ENCODE measurements at regions not wholly inside any gene's neighbourhood (a gene's known extent, or its start where the extent isn't known, plus 50 kb on each side); places are given as distances from the start of the nearest gene placed in this dataset.
"Not testable (repeated sequence)": the region's sequence is repeated elsewhere in the genome, so short reads cannot be mapped to it uniquely, and the experiment has no call there.

- Histone ChIP-seq H3K27me3 (ENCODE audit: insufficient read depth, low read length, poor library complexity, severe bottlenecking) (no peaks in the 10 kb centered on the region), H3K27ac (ENCODE audit: low read depth, low read length) (no peak overlapping the region), H3K4me3 (ENCODE audit: low read length) (no peak overlapping the region), H3K36me3 (ENCODE audit: insufficient read depth, low read length) (no peaks in the 10 kb centered on the region), H3K9me3 (ENCODE audit: low read length) (no peaks in the 10 kb centered on the region), H3K4me1 (ENCODE audit: insufficient read depth, low read length) (no peaks in the 10 kb centered on the region)
- ChIA-PET CTCF (interaction anchor here (1.5 kb wide), 2 partner anchors 17 to 25 kb away, joined by 4 to 5 read pairs; no protein-coding TSS in a partner anchor), POLR2A (no interaction called here)
- H3K9me3 Mint-ChIP-seq: peaks cover 3 to 13% (median 10%) of the 10 kb centered on the region in 5 donors
- H3K4me3 Mint-ChIP-seq: no peak overlapping the region
- no peaks in the 10 kb centered on the region for H3K4me1 Mint-ChIP-seq
- H3K27ac Mint-ChIP-seq: no peak overlapping the region
- DNase-seq: no peak
- H3K36me3 Mint-ChIP-seq: peaks cover 0 to 10% (median 0%) of the 10 kb centered on the region in 3 donors
- peaks cover 0 to under 1% of the 10 kb centered on the region in 2 donors for H3K27me3 Mint-ChIP-seq
Observed at GRCh38 chr3:27615555-27615954, 106.6 kb downstream of the EOMES start.

GRCh38 chr3:27614592-27614991, 107.5 kb downstream of the EOMES start:
- no peak for DNase-seq
- CTCF ChIA-PET: no interaction called here
- H3K9me3 ChIP-seq (ENCODE audit: low read length): no peaks in the 10 kb centered on the region
- no peak overlapping the region for H3K27ac ChIP-seq (ENCODE audit: low read depth, low read length)
- H3K27me3 Mint-ChIP-seq: peaks cover 0 to 1% of the 10 kb centered on the region in 2 donors
- no peaks in the 10 kb centered on the region for H3K4me1 Mint-ChIP-seq
- no peaks in the 10 kb centered on the region for H3K27me3 ChIP-seq (ENCODE audit: insufficient read depth, low read length, poor library complexity, severe bottlenecking)
- no peaks in the 10 kb centered on the region for H3K4me1 ChIP-seq (ENCODE audit: insufficient read depth, low read length)
- no peak overlapping the region for H3K4me3 ChIP-seq (ENCODE audit: low read length)
- H3K36me3 ChIP-seq (ENCODE audit: insufficient read depth, low read length): no peaks in the 10 kb centered on the region
- no peak overlapping the region for H3K27ac Mint-ChIP-seq
- peaks cover 0 to 10% (median 0%) of the 10 kb centered on the region in 3 donors for H3K36me3 Mint-ChIP-seq
- peaks cover 3 to 13% (median 10%) of the 10 kb centered on the region in 5 donors for H3K9me3 Mint-ChIP-seq
- H3K4me3 Mint-ChIP-seq: no peak overlapping the region
- POLR2A ChIA-PET: no interaction called here

- Mint-ChIP-seq H3K4me1 (no peaks in the 10 kb centered on the region), H3K27me3 (peaks cover 0 to 1% of the 10 kb centered on the region in 2 donors), H3K27ac (no peak overlapping the region), H3K36me3 (peaks cover 0 to 10% (median 0%) of the 10 kb centered on the region in 3 donors), H3K9me3 (peaks cover 3 to 13% (median 10%) of the 10 kb centered on the region in 5 donors), H3K4me3 (no peak overlapping the region)
- no peak overlapping the region for H3K4me3 ChIP-seq (ENCODE audit: low read length)
- no peaks in the 10 kb centered on the region for H3K9me3 ChIP-seq (ENCODE audit: low read length)
- no peak for DNase-seq
- H3K36me3 ChIP-seq (ENCODE audit: insufficient read depth, low read length): no peaks in the 10 kb centered on the region
- ChIA-PET POLR2A (no interaction called here), CTCF (no interaction called here)
- no peaks in the 10 kb centered on the region for H3K4me1 ChIP-seq (ENCODE audit: insufficient read depth, low read length)
- H3K27me3 ChIP-seq (ENCODE audit: insufficient read depth, low read length, poor library complexity, severe bottlenecking): no peaks in the 10 kb centered on the region
- H3K27ac ChIP-seq (ENCODE audit: low read depth, low read length): no peak overlapping the region
Observed at GRCh38 chr3:27613846-27614500, 108.2 kb downstream of the EOMES start.

GRCh38 chr3:27610800-27611525, 111.2 kb downstream of the EOMES start:
- Mint-ChIP-seq H3K4me3 (no peak overlapping the region), H3K36me3 (peaks cover 0 to 10% (median 0%) of the 10 kb centered on the region in 3 donors), H3K9me3 (peaks cover 3 to 13% (median 10%) of the 10 kb centered on the region in 5 donors), H3K27me3 (peaks cover 0 to 1% of the 10 kb centered on the region in 2 donors), H3K27ac (no peak overlapping the region), H3K4me1 (no peaks in the 10 kb centered on the region)
- ChIA-PET CTCF (no interaction called here), POLR2A (no interaction called here)
- Histone ChIP-seq H3K9me3 (ENCODE audit: low read length) (no peaks in the 10 kb centered on the region), H3K36me3 (ENCODE audit: insufficient read depth, low read length) (no peaks in the 10 kb centered on the region), H3K4me3 (ENCODE audit: low read length) (no peak overlapping the region), H3K27ac (ENCODE audit: low read depth, low read length) (no peak overlapping the region), H3K27me3 (ENCODE audit: insufficient read depth, low read length, poor library complexity, severe bottlenecking) (no peaks in the 10 kb centered on the region), H3K4me1 (ENCODE audit: insufficient read depth, low read length) (no peaks in the 10 kb centered on the region)
- DNase-seq: no peak

GRCh38 chr3:27607370-27607769, 114.8 kb downstream of the EOMES start:
- H3K4me1 Mint-ChIP-seq: no peaks in the 10 kb centered on the region
- peaks cover 0 to 1% of the 10 kb centered on the region in 2 donors for H3K27me3 Mint-ChIP-seq
- Histone ChIP-seq H3K27ac (ENCODE audit: low read depth, low read length) (no peak overlapping the region), H3K4me1 (ENCODE audit: insufficient read depth, low read length) (no peaks in the 10 kb centered on the region), H3K4me3 (ENCODE audit: low read length) (no peak overlapping the region), H3K36me3 (ENCODE audit: insufficient read depth, low read length) (no peaks in the 10 kb centered on the region), H3K9me3 (ENCODE audit: low read length) (no peaks in the 10 kb centered on the region), H3K27me3 (ENCODE audit: insufficient read depth, low read length, poor library complexity, severe bottlenecking) (no peaks in the 10 kb centered on the region)
- peaks cover 0 to 4% (median 1%) of the 10 kb centered on the region in 5 donors for H3K9me3 Mint-ChIP-seq
- H3K36me3 Mint-ChIP-seq: peaks cover 0 to 5% (median 0%) of the 10 kb centered on the region in 3 donors
- ChIA-PET CTCF (no interaction called here), POLR2A (no interaction called here)
- no peak overlapping the region for H3K27ac Mint-ChIP-seq
- DNase-seq: no peak
- H3K4me3 Mint-ChIP-seq: no peak overlapping the region

- Mint-ChIP-seq H3K27ac (no peak overlapping the region), H3K4me1 (no peaks in the 10 kb centered on the region), H3K9me3 (peaks cover 0 to 6% (median 4%) of the 10 kb centered on the region in 5 donors), H3K36me3 (peaks cover 0 to 5% (median 0%) of the 10 kb centered on the region in 3 donors), H3K4me3 (no peak overlapping the region), H3K27me3 (peaks cover 0 to 1% of the 10 kb centered on the region in 2 donors)
- Histone ChIP-seq H3K27ac (ENCODE audit: low read depth, low read length) (no peak overlapping the region), H3K4me3 (ENCODE audit: low read length) (no peak overlapping the region), H3K4me1 (ENCODE audit: insufficient read depth, low read length) (no peaks in the 10 kb centered on the region), H3K36me3 (ENCODE audit: insufficient read depth, low read length) (no peaks in the 10 kb centered on the region), H3K27me3 (ENCODE audit: insufficient read depth, low read length, poor library complexity, severe bottlenecking) (no peaks in the 10 kb centered on the region), H3K9me3 (ENCODE audit: low read length) (no peaks in the 10 kb centered on the region)
- CTCF ChIA-PET: no interaction called here
- DNase-seq: no peak
- POLR2A ChIA-PET: no interaction called here
Observed at GRCh38 chr3:27606537-27606936, 115.6 kb downstream of the EOMES start.

- H3K27me3 ChIP-seq (ENCODE audit: insufficient read depth, low read length, poor library complexity, severe bottlenecking); H3K9me3 Mint-ChIP-seq; H3K36me3 Mint-ChIP-seq; H3K9me3 ChIP-seq (ENCODE audit: low read length); H3K27me3 Mint-ChIP-seq; H3K4me3 ChIP-seq (ENCODE audit: low read length); H3K4me1 Mint-ChIP-seq; H3K27ac ChIP-seq (ENCODE audit: low read depth, low read length); H3K36me3 ChIP-seq (ENCODE audit: insufficient read depth, low read length); H3K4me1 ChIP-seq (ENCODE audit: insufficient read depth, low read length); DNase-seq; H3K4me3 Mint-ChIP-seq; H3K27ac Mint-ChIP-seq; POLR2A ChIA-PET: not testable (repeated sequence)
- CTCF ChIA-PET: interaction anchor here (1.0 kb wide), 1 partner anchor 8 kb away, joined by 3 read pairs; no protein-coding TSS in a partner anchor
Observed at GRCh38 chr3:27601311-27601710, 117.1 kb upstream of the SLC4A7 start.

GRCh38 chr3:27599741-27600140, 115.6 kb upstream of the SLC4A7 start:
- H3K9me3 ChIP-seq (ENCODE audit: low read length); H3K27ac ChIP-seq (ENCODE audit: low read depth, low read length); H3K9me3 Mint-ChIP-seq; H3K4me1 ChIP-seq (ENCODE audit: insufficient read depth, low read length); H3K36me3 Mint-ChIP-seq; H3K36me3 ChIP-seq (ENCODE audit: insufficient read depth, low read length); H3K27ac Mint-ChIP-seq; CTCF ChIA-PET; POLR2A ChIA-PET; H3K4me3 Mint-ChIP-seq; H3K4me3 ChIP-seq (ENCODE audit: low read length); H3K27me3 Mint-ChIP-seq; DNase-seq; H3K27me3 ChIP-seq (ENCODE audit: insufficient read depth, low read length, poor library complexity, severe bottlenecking): not testable (repeated sequence)
- peaks cover 7 to 13% (median 8%) of the 10 kb centered on the region in 3 donors for H3K4me1 Mint-ChIP-seq

Measured in CD8-positive, alpha-beta memory T cell (primary cell).